ENCODE measurements at regions not wholly inside any gene's neighbourhood (a gene's known extent, or its start where the extent isn't known, plus 50 kb on each side); places are given as distances from the start of the nearest gene placed in this dataset.
A peak's percentile ranks its signal among the peaks of the same experiment; 100 is the strongest.

GRCh38 chr2:35416391-35417140 lies 939.0 kb upstream of the CRIM1 start:
- no peak for DNase-seq

GRCh38 chr2:35415942-35416341 lies 939.6 kb upstream of the CRIM1 start:
- no peak for DNase-seq

- no peak for DNase-seq
Observed at GRCh38 chr2:35415282-35415681, 940.3 kb upstream of the CRIM1 start.

- peak; percentile 19 to 59 for DNase-seq
Observed at GRCh38 chr2:35410431-35411061, 945.0 kb upstream of the CRIM1 start.

GRCh38 chr2:35409762-35410161 lies 945.8 kb upstream of the CRIM1 start:
- DNase-seq = no peak

- DNase-seq = no peak
Observed at GRCh38 chr2:35408320-35408719, 947.3 kb upstream of the CRIM1 start.

GRCh38 chr2:35391736-35392442 lies 963.7 kb upstream of the CRIM1 start:
- DNase-seq = no peak

- no peak for DNase-seq
Observed at GRCh38 chr2:35378791-35379190, 976.8 kb upstream of the CRIM1 start.

GRCh38 chr2:35374845-35375244 lies 980.7 kb upstream of the CRIM1 start:
- DNase-seq = no peak

- DNase-seq = no peak
Observed at GRCh38 chr2:35365859-35366258, 989.7 kb upstream of the CRIM1 start.

- DNase-seq = no peak
Observed at GRCh38 chr2:35356332-35356731, 999.2 kb upstream of the CRIM1 start.

- no peak for DNase-seq
Observed at GRCh38 chr2:35355056-35355455, 1000.5 kb upstream of the CRIM1 start.

- DNase-seq = no peak
Observed at GRCh38 chr2:35347561-35347960, 1008.0 kb upstream of the CRIM1 start.

- DNase-seq = no peak
Observed at GRCh38 chr2:35343135-35343534, 1012.4 kb upstream of the CRIM1 start.

- no peak for DNase-seq
Observed at GRCh38 chr2:35339211-35339610, 1016.4 kb upstream of the CRIM1 start.

GRCh38 chr2:35337922-35338321 lies 1017.7 kb upstream of the CRIM1 start:
- no peak for DNase-seq

- no peak for DNase-seq
Observed at GRCh38 chr2:35314049-35314448, 1041.5 kb upstream of the CRIM1 start.

- DNase-seq = no peak
Observed at GRCh38 chr2:35301369-35301768, 1054.2 kb upstream of the CRIM1 start.

- DNase-seq = no peak
Observed at GRCh38 chr2:35298493-35298892, 1057.1 kb upstream of the CRIM1 start.

GRCh38 chr2:35297403-35297802 lies 1058.2 kb upstream of the CRIM1 start:
- no peak for DNase-seq

GRCh38 chr2:35294636-35295263 lies 1060.8 kb upstream of the CRIM1 start:
- DNase-seq = no peak

- no peak for DNase-seq
Observed at GRCh38 chr2:35293261-35293660, 1062.3 kb upstream of the CRIM1 start.

- DNase-seq = no peak
Observed at GRCh38 chr2:35292199-35292598, 1063.4 kb upstream of the CRIM1 start.

GRCh38 chr2:35281702-35282101 lies 1073.9 kb upstream of the CRIM1 start:
- no peak for DNase-seq

All from inflammatory macrophage treated with lipopolysaccharide for 1 hour (primary cell).